ENCODE measurements at regions not wholly inside any gene's neighbourhood (a gene's known extent, or its start where the extent isn't known, plus 50 kb on each side); places are given as distances from the start of the nearest gene placed in this dataset.

DNA sequence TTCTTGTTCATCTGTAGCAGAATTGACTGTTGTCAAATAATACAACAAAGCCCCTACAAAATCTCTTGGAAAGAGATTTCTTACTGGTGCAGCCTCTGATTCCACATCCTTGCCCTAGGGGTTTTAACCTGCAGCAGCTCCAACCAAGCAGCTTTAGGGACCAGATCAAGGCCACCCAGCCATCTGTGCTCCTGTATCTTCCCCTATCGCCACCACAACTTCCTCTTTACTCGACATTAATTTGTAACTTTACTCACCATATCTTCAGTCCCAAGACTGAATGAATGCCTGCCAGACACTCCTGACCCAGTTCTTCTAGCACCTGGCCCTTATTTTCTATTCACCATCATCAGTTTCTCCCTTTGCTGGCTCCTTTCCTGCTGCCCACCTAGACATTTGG, 156.6 kb upstream of the IL12A start:
- no peak for DNase-seq (ENCODE audit: low spot score)
- Histone ChIP-seq H3K27ac (no peak overlapping the region), H3K4me3 (no peak overlapping the region)
- TF ChIP-seq, protein P1, sequence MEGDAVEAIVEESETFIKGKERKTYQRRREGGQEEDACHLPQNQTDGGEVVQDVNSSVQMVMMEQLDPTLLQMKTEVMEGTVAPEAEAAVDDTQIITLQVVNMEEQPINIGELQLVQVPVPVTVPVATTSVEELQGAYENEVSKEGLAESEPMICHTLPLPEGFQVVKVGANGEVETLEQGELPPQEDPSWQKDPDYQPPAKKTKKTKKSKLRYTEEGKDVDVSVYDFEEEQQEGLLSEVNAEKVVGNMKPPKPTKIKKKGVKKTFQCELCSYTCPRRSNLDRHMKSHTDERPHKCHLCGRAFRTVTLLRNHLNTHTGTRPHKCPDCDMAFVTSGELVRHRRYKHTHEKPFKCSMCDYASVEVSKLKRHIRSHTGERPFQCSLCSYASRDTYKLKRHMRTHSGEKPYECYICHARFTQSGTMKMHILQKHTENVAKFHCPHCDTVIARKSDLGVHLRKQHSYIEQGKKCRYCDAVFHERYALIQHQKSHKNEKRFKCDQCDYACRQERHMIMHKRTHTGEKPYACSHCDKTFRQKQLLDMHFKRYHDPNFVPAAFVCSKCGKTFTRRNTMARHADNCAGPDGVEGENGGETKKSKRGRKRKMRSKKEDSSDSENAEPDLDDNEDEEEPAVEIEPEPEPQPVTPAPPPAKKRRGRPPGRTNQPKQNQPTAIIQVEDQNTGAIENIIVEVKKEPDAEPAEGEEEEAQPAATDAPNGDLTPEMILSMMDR (IDR thresholded peaks at IDR 0.05): no peak

DNA sequence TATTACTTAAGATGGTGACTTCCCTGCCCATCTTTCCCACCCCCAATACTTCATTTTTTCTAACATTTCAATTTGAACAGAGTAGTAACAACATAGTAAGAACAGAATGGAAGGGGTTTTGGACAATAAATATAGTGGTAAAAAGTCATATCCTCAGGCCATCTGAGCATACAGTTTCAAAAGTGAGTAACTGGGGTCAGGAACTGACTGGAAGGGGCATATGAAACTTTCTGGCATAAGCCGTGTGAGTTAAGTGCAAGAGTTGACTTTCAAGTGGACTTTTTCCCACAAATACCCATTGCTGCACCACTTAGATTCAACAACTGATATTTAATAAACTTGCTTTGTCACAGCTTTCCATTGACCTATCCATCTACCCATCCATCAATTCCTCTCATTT, 153.5 kb upstream of the IL12A start:
- H3K4me3 ChIP-seq: no peak overlapping the region
- no peak overlapping the region for H3K27ac ChIP-seq
- TF ChIP-seq, protein P1 (IDR thresholded peaks at IDR 0.05): no peak
- no peak for DNase-seq (ENCODE audit: low spot score)

DNA sequence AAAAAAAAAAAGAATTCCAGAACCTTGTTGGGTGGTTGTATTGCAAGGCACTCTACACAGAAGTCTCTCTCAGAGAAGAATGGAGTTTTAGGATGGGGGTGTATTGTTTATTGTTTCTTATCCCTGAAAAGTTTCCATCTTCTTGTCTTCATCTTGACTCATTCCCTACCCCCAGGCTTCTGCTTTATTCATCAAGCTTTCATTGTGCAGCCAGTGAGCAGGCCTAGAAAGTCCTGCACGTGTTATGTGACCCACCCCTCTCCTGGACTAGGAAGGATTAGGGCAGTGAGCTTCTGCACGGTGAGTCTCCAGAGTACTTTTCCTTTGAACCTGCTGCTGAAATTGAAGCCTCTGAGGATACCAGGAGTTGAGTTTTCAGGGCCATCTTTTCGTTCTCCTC, 150.9 kb upstream of the IL12A start:
- DNase-seq (ENCODE audit: low spot score): no peak
- no peak overlapping the region for H3K4me3 ChIP-seq
- no peak overlapping the region for H3K27ac ChIP-seq
- TF ChIP-seq, protein P1 (IDR thresholded peaks at IDR 0.05): no peak

DNA sequence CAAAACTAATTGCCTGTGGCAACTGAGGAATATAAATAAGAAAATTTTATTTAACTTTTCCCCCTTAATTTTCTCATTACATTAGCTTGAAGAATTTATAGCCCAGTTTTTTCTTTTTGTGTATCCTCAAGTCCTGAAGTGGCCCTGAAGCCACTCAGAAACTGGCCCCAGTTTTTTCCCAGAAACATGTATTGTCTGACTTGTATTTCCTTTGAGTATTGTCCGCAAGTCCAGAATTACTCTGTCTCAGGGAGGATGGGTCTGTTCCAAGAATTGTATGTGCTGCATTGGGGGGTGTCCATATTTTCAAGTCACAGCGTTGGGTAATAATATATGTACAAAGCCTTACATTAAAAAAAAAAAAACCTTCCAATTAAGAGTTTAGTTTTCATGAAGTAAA, 149.7 kb upstream of the IL12A start:
- H3K27ac ChIP-seq: no peak overlapping the region
- DNase-seq (ENCODE audit: low spot score): no peak

DNA sequence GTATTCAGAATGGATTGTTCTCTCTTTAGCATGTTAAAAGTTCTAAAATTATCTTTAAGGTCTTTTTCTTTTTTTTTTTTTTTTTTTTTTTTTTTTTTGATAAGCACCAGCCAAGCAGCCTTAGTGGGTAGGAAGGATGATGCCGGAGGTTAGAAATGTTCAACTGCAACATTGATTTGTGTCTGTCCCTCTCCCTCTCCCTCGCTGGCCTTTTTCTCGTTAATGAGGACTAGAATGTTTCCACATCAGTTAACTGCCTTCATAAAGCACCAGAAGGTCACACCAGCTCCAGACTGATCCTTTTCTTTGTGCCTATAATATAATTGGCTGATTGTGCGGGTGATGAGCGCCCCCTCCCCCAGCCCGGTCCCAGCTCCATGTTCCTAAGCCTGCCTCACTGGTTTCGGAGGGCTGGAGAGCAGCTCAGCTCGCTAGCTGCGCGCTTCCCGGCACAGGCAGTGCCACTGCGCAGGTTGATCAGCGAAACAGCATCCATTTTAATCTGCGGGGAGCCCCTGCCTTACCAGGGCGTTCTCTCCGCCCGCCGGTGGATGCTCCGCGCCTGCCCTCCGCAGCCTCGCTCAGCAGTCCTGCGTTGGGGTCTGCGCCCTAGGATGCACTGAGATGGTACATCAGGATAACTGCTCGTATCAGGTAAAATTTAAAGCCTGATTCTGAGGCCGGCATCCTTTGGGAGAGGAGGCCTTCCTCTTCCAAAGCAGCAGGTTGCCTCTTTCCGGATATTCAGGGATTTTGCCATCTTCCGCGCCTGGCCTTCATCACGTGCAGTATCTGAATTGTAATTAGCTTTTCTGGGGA, 148.9 kb upstream of the IL12A start, which contains the start of gene SCHIP1:
Gene SCHIP1 (plus strand): TSS at position 301 of the 819 bp plus-strand sequence.
- peak within 1 kb of the TSS; percentile 56 for H3K4me3 ChIP-seq
- DNase-seq (ENCODE audit: low spot score): no peak
- H3K27ac ChIP-seq: peak within 1 kb of the TSS in 1 of 2 donors; percentile 56
- TF ChIP-seq, protein P1 (IDR thresholded peaks at IDR 0.05): no peak

More for the DNA sequence above, 149.7 kb upstream of the IL12A start:
- TF ChIP-seq, protein P1 (IDR thresholded peaks at IDR 0.05): no peak
- no peak overlapping the region for H3K4me3 ChIP-seq

DNA sequence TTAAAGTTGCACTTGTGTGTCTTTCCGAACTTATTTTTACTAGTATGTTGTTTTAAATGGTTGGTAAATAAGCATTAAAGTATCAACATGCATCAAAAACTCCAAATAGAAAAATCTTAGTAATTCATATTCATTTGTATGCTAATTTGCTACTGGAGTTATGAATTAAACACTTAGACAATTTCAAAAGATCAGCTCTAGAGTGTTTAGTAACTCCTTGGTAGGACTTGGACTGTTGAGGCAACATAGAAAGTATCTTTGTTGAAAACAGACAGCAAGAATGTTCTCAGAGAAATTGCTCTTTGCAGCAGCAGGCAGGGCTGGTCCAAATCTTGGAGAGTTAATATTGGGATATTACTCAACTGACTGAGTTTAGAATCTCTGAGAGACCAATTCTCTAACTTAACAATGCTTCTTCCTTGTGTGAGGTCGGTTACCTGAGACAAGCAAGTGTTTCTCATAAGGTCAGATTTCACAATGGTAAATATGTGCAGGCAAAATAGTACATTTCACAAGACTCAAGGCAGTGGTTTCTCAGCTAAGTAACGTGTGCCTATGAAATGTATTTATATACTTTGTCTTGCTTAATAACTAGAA, 147.8 kb upstream of the IL12A start:
- DNase-seq (ENCODE audit: low spot score): no peak
- H3K4me3 ChIP-seq: no peak overlapping the region
- TF ChIP-seq, protein P1 (IDR thresholded peaks at IDR 0.05): no peak
- peak overlapping the region in 1 of 2 donors; percentile 56 for H3K27ac ChIP-seq

DNA sequence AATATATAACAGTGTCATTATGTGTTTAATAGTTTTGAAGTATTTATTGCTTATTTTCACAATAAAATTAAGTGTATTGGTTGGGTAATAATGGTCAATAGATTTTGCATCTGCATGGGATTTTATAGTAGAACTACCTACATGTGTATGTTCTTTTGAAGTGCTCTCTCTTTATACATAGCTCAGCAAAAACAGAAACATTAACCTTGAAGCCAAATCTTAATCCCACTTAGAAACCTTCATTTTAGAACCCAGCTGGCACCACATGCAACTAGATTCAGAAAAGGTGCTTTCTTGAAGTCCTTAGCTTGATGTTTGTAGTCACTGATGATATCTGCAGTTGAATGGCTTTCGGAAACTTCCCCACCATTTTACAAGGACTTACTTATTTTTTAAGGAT, 146.9 kb upstream of the IL12A start:
- no peak for DNase-seq (ENCODE audit: low spot score)
- TF ChIP-seq, protein P1 (IDR thresholded peaks at IDR 0.05): no peak
- Histone ChIP-seq H3K4me3 (no peak overlapping the region), H3K27ac (no peak overlapping the region)

All from coronary artery (tissue), 2 donors.